ENCODE measurements at regions not wholly inside any gene's neighbourhood (a gene's known extent, or its start where the extent isn't known, plus 50 kb on each side); places are given as distances from the start of the nearest gene placed in this dataset.

DNA sequence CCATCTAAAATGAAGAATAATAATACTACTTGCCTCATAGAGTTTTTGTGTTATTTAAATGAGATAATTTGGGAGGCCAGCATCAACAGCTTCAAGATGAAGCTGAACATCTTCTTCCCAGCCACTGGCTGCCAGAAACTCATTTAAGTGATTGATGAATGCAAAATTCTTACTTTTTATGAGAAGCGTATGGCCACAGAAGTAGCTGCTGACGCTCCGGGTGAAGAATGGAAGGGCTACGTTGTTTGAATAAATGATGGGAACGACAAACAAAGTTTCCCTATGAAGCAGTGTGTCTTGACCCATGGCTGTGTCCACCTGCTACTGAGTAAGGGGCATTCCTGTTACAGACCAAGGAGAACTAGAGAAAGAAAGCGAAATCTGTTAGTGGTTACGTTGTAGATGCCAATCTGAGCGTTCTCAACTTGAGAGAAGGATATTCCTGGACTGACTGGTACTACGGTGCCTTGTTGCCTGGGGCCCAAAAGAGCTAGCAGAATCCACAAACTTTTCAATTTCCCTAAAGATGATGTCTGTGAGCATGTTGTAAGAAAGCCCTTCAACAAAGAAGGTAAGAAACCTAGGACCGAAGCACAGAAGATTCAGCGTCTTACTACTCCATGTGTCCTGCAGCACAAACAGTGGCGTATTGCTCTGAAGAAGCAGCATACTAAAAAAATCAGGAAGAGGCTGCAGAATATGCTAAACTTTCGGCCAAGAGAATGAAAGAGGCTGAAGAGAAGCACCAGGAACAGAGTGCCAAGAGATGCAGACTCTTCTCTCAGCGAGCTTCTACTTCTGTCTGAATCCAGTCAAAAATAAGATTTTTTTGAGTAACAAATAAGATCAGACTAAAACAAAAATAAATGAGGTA, 100.0 kb upstream of the LRIG3 start:
- no TSS peak for BruUV-seq (replicated peaks)

DNA sequence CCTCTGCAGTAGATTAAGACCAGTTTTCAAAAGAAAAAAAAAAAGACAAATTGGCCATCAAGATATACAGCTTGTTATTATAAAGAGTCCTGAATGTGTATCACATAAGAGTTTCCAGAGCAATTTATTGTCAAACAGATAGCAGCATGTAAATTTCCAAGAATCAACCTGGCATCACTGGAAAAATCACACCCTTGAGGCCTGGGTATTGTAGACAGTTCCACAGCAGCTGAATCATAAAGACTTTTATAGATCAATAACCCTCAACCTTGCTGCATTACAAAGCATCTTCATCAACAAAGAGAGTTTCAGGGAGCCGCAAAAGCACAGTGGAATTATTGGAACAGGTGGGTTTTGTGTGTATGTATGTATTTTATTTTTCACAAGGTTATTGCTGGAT, 94.6 kb upstream of the LRIG3 start:
- Histone ChIP-seq H3K9me3 (ENCODE audit: low read depth, low read length, poor library complexity, severe bottlenecking) (no peaks in the 10 kb centered on the region), H3K27me3 (replicated peaks; ENCODE audit: insufficient read depth, low read depth, low read length, poor library complexity) (no peaks in the 10 kb centered on the region), H3K4me1 (ENCODE audit: insufficient read depth, low read length, poor library complexity, severe bottlenecking) (no peaks in the 10 kb centered on the region), H3K27ac (ENCODE audit: low read depth, low read length, poor library complexity, severe bottlenecking) (no peak overlapping the region), H3K4me3 (ENCODE audit: low read depth, low read length, poor library complexity, severe bottlenecking) (no peak overlapping the region), H3K36me3 (ENCODE audit: insufficient read depth, low read length, poor library complexity, severe bottlenecking) (no peaks in the 10 kb centered on the region)
- CTCF ChIA-PET, result no interaction called here
- POLR2A ChIA-PET (ENCODE audit: low non-redundant PET), result no interaction called here
- no TSS peak for BruUV-seq (replicated peaks)
- no peak for TF ChIP-seq EZH2 (IDR thresholded peaks at IDR 0.05; ENCODE audit: borderline replicate concordance, low read depth, low read length, poor library complexity, severe bottlenecking)
- TF ChIP-seq, protein P1, sequence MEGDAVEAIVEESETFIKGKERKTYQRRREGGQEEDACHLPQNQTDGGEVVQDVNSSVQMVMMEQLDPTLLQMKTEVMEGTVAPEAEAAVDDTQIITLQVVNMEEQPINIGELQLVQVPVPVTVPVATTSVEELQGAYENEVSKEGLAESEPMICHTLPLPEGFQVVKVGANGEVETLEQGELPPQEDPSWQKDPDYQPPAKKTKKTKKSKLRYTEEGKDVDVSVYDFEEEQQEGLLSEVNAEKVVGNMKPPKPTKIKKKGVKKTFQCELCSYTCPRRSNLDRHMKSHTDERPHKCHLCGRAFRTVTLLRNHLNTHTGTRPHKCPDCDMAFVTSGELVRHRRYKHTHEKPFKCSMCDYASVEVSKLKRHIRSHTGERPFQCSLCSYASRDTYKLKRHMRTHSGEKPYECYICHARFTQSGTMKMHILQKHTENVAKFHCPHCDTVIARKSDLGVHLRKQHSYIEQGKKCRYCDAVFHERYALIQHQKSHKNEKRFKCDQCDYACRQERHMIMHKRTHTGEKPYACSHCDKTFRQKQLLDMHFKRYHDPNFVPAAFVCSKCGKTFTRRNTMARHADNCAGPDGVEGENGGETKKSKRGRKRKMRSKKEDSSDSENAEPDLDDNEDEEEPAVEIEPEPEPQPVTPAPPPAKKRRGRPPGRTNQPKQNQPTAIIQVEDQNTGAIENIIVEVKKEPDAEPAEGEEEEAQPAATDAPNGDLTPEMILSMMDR (conservative IDR thresholded peaks at IDR 0.05; ENCODE audit: low read depth, low read length), result no peak
- DNase-seq (ENCODE audit: low spot score), result no peak
- intact Hi-C loops (cut with micrococcal nuclease; ENCODE audit: unreplicated experiment), result loop anchor here (5.0 kb wide), 1 partner anchor 943 kb away; no protein-coding TSS in a partner anchor

More for the DNA sequence above, 100.0 kb upstream of the LRIG3 start:
- DNase-seq (ENCODE audit: low spot score), result no peak
- Histone ChIP-seq H3K9me3 (ENCODE audit: low read depth, low read length, poor library complexity, severe bottlenecking) (no peaks in the 10 kb centered on the region), H3K4me1 (ENCODE audit: insufficient read depth, low read length, poor library complexity, severe bottlenecking) (no peaks in the 10 kb centered on the region), H3K27ac (ENCODE audit: low read depth, low read length, poor library complexity, severe bottlenecking) (no peak overlapping the region), H3K36me3 (ENCODE audit: insufficient read depth, low read length, poor library complexity, severe bottlenecking) (no peaks in the 10 kb centered on the region), H3K27me3 (replicated peaks; ENCODE audit: insufficient read depth, low read depth, low read length, poor library complexity) (no peaks in the 10 kb centered on the region), H3K4me3 (ENCODE audit: low read depth, low read length, poor library complexity, severe bottlenecking) (no peak overlapping the region)
- CTCF ChIA-PET, result no interaction called here
- TF ChIP-seq EZH2 (IDR thresholded peaks at IDR 0.05; ENCODE audit: borderline replicate concordance, low read depth, low read length, poor library complexity, severe bottlenecking), result no peak
- TF ChIP-seq, protein P1 (conservative IDR thresholded peaks at IDR 0.05; ENCODE audit: low read depth, low read length), result no peak
- POLR2A ChIA-PET (ENCODE audit: low non-redundant PET), result interaction anchor here (0.7 kb wide), 1 partner anchor 594 kb away, joined by 4 read pairs; no protein-coding TSS in a partner anchor
- intact Hi-C loops (cut with micrococcal nuclease; ENCODE audit: unreplicated experiment), result no loop called here

- BruUV-seq (replicated peaks), result no TSS peak
- Histone ChIP-seq H3K4me3 (ENCODE audit: low read depth, low read length, poor library complexity, severe bottlenecking) (no peak overlapping the region), H3K27me3 (replicated peaks; ENCODE audit: insufficient read depth, low read depth, low read length, poor library complexity) (no peaks in the 10 kb centered on the region), H3K4me1 (ENCODE audit: insufficient read depth, low read length, poor library complexity, severe bottlenecking) (no peaks in the 10 kb centered on the region), H3K36me3 (ENCODE audit: insufficient read depth, low read length, poor library complexity, severe bottlenecking) (no peaks in the 10 kb centered on the region), H3K27ac (ENCODE audit: low read depth, low read length, poor library complexity, severe bottlenecking) (no peak overlapping the region), H3K9me3 (ENCODE audit: low read depth, low read length, poor library complexity, severe bottlenecking) (no peaks in the 10 kb centered on the region)
- POLR2A ChIA-PET (ENCODE audit: low non-redundant PET), result no interaction called here
- CTCF ChIA-PET, result no interaction called here
- TF ChIP-seq, protein P1 (conservative IDR thresholded peaks at IDR 0.05; ENCODE audit: low read depth, low read length), result no peak
- intact Hi-C loops (cut with micrococcal nuclease; ENCODE audit: unreplicated experiment), result no loop called here
- no peak for DNase-seq (ENCODE audit: low spot score)
Measured at GRCh38 chr12:59010941-59011340, 90.6 kb upstream of the LRIG3 start.
